ENCODE measurements at regions not wholly inside any gene's neighbourhood (a gene's known extent, or its start where the extent isn't known, plus 50 kb on each side); places are given as distances from the start of the nearest gene placed in this dataset.
"Not testable (repeated sequence)": the region's sequence is repeated elsewhere in the genome, so short reads cannot be mapped to it uniquely, and the experiment has no call there.

GRCh38 chr1:60664086-60664625 is 418.2 kb upstream of the NFIA start:
- Mint-ChIP-seq H3K9me3 (no peaks in the 10 kb centered on the region), H3K4me1 (no peaks in the 10 kb centered on the region), H3K36me3 (ENCODE audit: low read depth) (no peaks in the 10 kb centered on the region), H3K27me3 (no peaks in the 10 kb centered on the region), H3K4me3 (no peak overlapping the region), H3K27ac (no peak overlapping the region)
- no peak for ATAC-seq (replicated peaks)

GRCh38 chr1:60662486-60663044 is 419.8 kb upstream of the NFIA start:
- H3K36me3 Mint-ChIP-seq (ENCODE audit: low read depth), result no peaks in the 10 kb centered on the region
- H3K4me3 Mint-ChIP-seq, result no peak overlapping the region
- peaks cover 3% of the 10 kb centered on the region for H3K27me3 Mint-ChIP-seq
- no peak for ATAC-seq (replicated peaks)
- H3K4me1 Mint-ChIP-seq, result no peaks in the 10 kb centered on the region
- no peaks in the 10 kb centered on the region for H3K9me3 Mint-ChIP-seq
- no peak overlapping the region for H3K27ac Mint-ChIP-seq

GRCh38 chr1:60657926-60658325 is 424.4 kb upstream of the NFIA start:
- no peak overlapping the region for H3K4me3 Mint-ChIP-seq
- no peak overlapping the region for H3K27ac Mint-ChIP-seq
- no peaks in the 10 kb centered on the region for H3K36me3 Mint-ChIP-seq (ENCODE audit: low read depth)
- H3K27me3 Mint-ChIP-seq, result peaks cover 9% of the 10 kb centered on the region
- no peak for ATAC-seq (replicated peaks)
- H3K9me3 Mint-ChIP-seq, result peaks cover 3% of the 10 kb centered on the region
- no peaks in the 10 kb centered on the region for H3K4me1 Mint-ChIP-seq

- Mint-ChIP-seq H3K27me3 (peaks cover 9% of the 10 kb centered on the region), H3K4me1 (no peaks in the 10 kb centered on the region), H3K27ac (no peak overlapping the region), H3K9me3 (peaks cover 4% of the 10 kb centered on the region), H3K4me3 (no peak overlapping the region), H3K36me3 (ENCODE audit: low read depth) (no peaks in the 10 kb centered on the region)
- ATAC-seq (replicated peaks), result no peak
These were observed 426.5 kb upstream of the NFIA start for GRCh38 chr1:60655679-60656355.

GRCh38 chr1:60640033-60640551 is 442.3 kb upstream of the NFIA start:
- not testable (repeated sequence) for H3K27ac Mint-ChIP-seq; H3K27me3 Mint-ChIP-seq; H3K4me3 Mint-ChIP-seq; ATAC-seq (replicated peaks); H3K4me1 Mint-ChIP-seq; H3K36me3 Mint-ChIP-seq (ENCODE audit: low read depth); H3K9me3 Mint-ChIP-seq

- Mint-ChIP-seq H3K27me3 (peaks cover 7% of the 10 kb centered on the region), H3K4me1 (no peaks in the 10 kb centered on the region), H3K4me3 (no peak overlapping the region), H3K27ac (no peak overlapping the region), H3K36me3 (ENCODE audit: low read depth) (no peaks in the 10 kb centered on the region), H3K9me3 (no peaks in the 10 kb centered on the region)
- ATAC-seq (replicated peaks), result no peak
These were observed 443.1 kb upstream of the NFIA start for GRCh38 chr1:60639287-60639686.

DNA sequence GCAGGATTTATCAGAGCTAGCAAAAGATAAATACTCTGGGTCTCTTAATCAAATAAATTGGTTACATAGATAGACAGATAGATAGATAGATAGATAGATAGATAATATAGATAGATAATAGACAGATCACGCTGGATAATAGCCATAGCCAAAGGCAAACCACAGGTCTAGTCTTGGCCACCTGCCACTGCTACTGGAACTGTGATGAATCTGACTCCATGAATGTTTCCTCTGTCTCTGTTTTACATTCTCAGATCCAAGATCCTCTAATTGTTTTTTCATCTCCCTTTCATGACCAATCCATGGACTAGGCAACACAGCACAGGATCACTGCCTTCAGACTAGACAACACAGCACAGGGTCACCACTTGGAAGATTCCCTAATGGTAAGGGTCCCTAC is 444.7 kb upstream of the NFIA start:
- peaks cover 7% of the 10 kb centered on the region for H3K27me3 Mint-ChIP-seq
- no peak for ATAC-seq (replicated peaks)
- H3K36me3 Mint-ChIP-seq (ENCODE audit: low read depth), result no peaks in the 10 kb centered on the region
- no peak overlapping the region for H3K27ac Mint-ChIP-seq
- H3K4me1 Mint-ChIP-seq, result no peaks in the 10 kb centered on the region
- H3K4me3 Mint-ChIP-seq, result no peak overlapping the region
- H3K9me3 Mint-ChIP-seq, result no peaks in the 10 kb centered on the region

DNA sequence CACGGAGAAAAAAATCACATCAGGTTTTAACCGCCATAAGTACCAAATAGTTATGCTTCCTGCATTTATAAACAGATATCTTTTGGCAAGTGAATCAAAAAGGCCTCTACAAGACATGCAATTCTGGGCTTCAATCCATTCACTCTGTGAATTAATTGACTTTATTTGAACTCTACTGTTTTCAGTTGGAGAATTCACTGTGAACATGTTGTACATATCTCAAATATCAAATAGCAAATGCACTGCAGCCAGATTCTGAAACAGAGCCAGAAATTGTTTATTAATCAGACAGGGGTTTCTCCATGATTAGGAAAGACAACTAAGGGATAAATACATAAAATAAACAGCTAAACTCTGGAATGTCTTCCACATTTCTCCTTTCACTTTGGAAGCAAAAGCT is 445.4 kb upstream of the NFIA start:
- ATAC-seq (replicated peaks), result no peak
- no peak overlapping the region for H3K4me3 Mint-ChIP-seq
- H3K36me3 Mint-ChIP-seq (ENCODE audit: low read depth), result no peaks in the 10 kb centered on the region
- H3K4me1 Mint-ChIP-seq, result no peaks in the 10 kb centered on the region
- no peaks in the 10 kb centered on the region for H3K9me3 Mint-ChIP-seq
- H3K27ac Mint-ChIP-seq, result no peak overlapping the region
- H3K27me3 Mint-ChIP-seq, result peaks cover 10% of the 10 kb centered on the region

DNA sequence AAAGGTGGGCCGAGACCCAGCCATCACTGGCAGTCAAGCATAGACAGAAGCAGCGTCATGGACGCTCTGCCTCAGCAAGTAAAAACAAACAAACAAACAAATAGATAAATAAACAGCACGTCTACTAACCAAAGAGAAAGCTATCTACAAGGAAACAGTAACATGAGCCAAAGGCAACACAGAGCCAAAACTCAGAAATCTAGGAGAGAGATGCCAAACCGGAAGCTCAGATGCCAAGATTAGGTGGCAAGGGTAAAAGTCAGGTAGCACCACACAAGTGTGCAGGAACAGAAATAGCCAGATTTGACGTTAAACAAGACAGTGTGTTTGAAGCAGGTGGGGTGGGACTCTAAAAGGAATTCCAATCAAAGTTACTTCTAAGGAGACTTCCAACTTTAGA is 448.3 kb upstream of the NFIA start:
- ATAC-seq (replicated peaks), result no peak
- no peaks in the 10 kb centered on the region for H3K9me3 Mint-ChIP-seq
- no peak overlapping the region for H3K4me3 Mint-ChIP-seq
- no peak overlapping the region for H3K27ac Mint-ChIP-seq
- H3K27me3 Mint-ChIP-seq, result peaks cover 12% of the 10 kb centered on the region
- H3K4me1 Mint-ChIP-seq, result no peaks in the 10 kb centered on the region
- no peaks in the 10 kb centered on the region for H3K36me3 Mint-ChIP-seq (ENCODE audit: low read depth)

- H3K36me3 Mint-ChIP-seq (ENCODE audit: low read depth), result no peaks in the 10 kb centered on the region
- ATAC-seq (replicated peaks), result no peak
- H3K9me3 Mint-ChIP-seq, result no peaks in the 10 kb centered on the region
- no peaks in the 10 kb centered on the region for H3K4me1 Mint-ChIP-seq
- no peak overlapping the region for H3K27ac Mint-ChIP-seq
- H3K4me3 Mint-ChIP-seq, result no peak overlapping the region
- peaks cover 24% of the 10 kb centered on the region for H3K27me3 Mint-ChIP-seq
These were observed 459.9 kb upstream of the NFIA start for GRCh38 chr1:60622486-60622885.

GRCh38 chr1:60621368-60621851 is 461.0 kb upstream of the NFIA start:
- no peak for ATAC-seq (replicated peaks)
- Mint-ChIP-seq H3K27ac (no peak overlapping the region), H3K27me3 (peaks cover 29% of the 10 kb centered on the region), H3K4me3 (no peak overlapping the region), H3K4me1 (no peaks in the 10 kb centered on the region), H3K36me3 (ENCODE audit: low read depth) (no peaks in the 10 kb centered on the region), H3K9me3 (peaks cover 5% of the 10 kb centered on the region)

DNA sequence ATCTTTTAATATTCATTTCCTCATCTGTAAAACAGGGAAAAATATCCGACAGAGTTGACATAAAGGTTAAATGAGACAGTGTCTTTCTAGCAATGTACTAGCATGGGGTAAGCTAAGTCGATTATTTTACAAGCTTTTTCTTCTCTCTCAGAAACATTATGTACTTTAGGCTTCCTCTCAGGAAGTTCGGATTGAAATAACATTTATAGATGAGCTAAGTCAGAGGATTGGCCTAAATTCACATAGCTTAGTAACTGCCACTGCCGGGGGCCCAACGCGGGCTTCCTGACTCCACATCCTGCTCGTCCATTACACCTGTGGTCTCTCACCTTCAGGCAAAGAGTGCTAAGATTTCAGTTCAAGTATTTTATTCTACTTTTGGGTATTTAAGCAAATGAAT is 462.3 kb upstream of the NFIA start:
- Mint-ChIP-seq H3K27me3 (peaks cover 28% of the 10 kb centered on the region), H3K4me1 (no peaks in the 10 kb centered on the region), H3K4me3 (no peak overlapping the region), H3K9me3 (peaks cover 5% of the 10 kb centered on the region), H3K36me3 (ENCODE audit: low read depth) (no peaks in the 10 kb centered on the region), H3K27ac (no peak overlapping the region)
- no peak for ATAC-seq (replicated peaks)

DNA sequence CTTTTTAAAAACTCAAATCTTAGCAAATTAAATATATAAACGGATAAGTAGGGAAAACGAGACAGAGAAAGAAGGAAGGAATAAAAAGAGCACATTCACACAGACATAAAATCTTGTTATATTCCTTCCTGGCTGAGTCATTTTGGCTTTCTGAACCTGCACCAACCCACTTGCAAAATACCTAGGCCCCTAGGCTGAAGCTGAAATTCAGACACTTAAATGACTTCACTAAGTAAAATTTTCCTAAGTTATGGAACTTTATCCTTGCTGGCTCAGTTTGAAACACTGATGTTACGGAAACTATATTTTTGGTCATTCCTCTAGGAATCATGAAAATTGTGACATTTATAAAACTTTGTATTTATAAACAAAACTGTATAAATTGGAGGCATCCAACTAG is 462.8 kb upstream of the NFIA start:
- no peaks in the 10 kb centered on the region for H3K36me3 Mint-ChIP-seq (ENCODE audit: low read depth)
- peaks cover 26% of the 10 kb centered on the region for H3K27me3 Mint-ChIP-seq
- ATAC-seq (replicated peaks), result no peak
- no peak overlapping the region for H3K27ac Mint-ChIP-seq
- H3K4me1 Mint-ChIP-seq, result no peaks in the 10 kb centered on the region
- peaks cover 5% of the 10 kb centered on the region for H3K9me3 Mint-ChIP-seq
- no peak overlapping the region for H3K4me3 Mint-ChIP-seq

DNA sequence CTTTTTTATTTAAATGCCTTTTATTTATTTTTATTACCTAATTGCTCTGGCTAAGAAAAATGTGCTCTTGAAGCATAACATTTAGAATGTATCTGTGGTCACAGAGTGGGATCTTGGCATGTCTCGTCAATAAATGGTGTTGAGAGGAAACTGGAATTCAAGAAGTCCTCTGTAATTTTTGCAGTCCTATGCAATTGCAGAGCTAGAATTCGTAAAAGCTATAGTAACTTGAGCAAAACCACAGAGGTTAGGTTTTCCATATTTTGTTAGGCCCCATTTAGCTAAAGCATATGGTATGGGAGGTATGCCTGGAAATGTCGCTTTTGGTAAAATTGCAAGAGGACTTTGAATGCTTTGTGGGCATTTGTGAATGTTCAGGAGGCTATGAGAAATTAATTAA is 466.7 kb upstream of the NFIA start:
- H3K4me3 Mint-ChIP-seq, result no peak overlapping the region

DNA sequence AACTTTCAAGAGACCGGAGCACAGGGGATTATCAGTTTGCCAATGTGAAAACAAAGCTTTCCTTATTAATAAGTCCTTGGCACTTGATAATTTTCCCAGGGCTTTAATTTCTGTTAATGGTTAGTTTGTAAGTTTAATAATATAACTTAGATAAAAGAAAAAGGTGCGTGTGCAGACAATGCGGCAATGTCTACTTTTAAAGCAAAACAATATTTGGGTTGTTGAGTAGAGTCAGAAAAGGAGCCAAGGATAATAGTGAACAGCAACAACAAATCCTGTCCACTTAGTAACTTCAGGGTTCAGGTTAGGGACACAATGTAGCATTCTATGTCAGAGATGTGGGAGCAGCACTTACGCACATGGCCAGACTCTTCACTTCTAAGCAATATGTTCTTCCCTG is 469.6 kb upstream of the NFIA start:
- H3K27me3 Mint-ChIP-seq, result peaks cover 9% of the 10 kb centered on the region
- H3K36me3 Mint-ChIP-seq (ENCODE audit: low read depth), result no peaks in the 10 kb centered on the region
- H3K4me3 Mint-ChIP-seq, result no peak overlapping the region
- no peaks in the 10 kb centered on the region for H3K4me1 Mint-ChIP-seq
- H3K9me3 Mint-ChIP-seq, result peaks cover 9% of the 10 kb centered on the region
- no peak overlapping the region for H3K27ac Mint-ChIP-seq
- ATAC-seq (replicated peaks), result no peak

More for the DNA sequence above, 466.7 kb upstream of the NFIA start:
- H3K36me3 Mint-ChIP-seq (ENCODE audit: low read depth), result no peaks in the 10 kb centered on the region
- H3K9me3 Mint-ChIP-seq, result peaks cover 5% of the 10 kb centered on the region
- no peaks in the 10 kb centered on the region for H3K4me1 Mint-ChIP-seq
- H3K27ac Mint-ChIP-seq, result no peak overlapping the region
- no peak for ATAC-seq (replicated peaks)
- peaks cover 16% of the 10 kb centered on the region for H3K27me3 Mint-ChIP-seq
